Activated CD4-positive, alpha-beta T cell treated with anti-CD3 and anti-CD28 coated beads, Interleukin-10, Interleukin-2, amounts not matched to agents 100 ng/mL and 50 ng/mL, durations not matched to agents 16 hours and 8 hours (primary cell): ENCODE measurements at regions not wholly inside any gene's neighbourhood (a gene's known extent, or its start where the extent isn't known, plus 50 kb on each side); places are given as distances from the start of the nearest gene placed in this dataset.
"Not testable (repeated sequence)": the region's sequence is repeated elsewhere in the genome, so short reads cannot be mapped to it uniquely, and the experiment has no call there.

Experiments used
- DNase-seq: peaks from one replicate; pipeline ENCODE4 v3.0.0-alpha.2; 2020

GRCh38 chr4:174005422-174005821 lies 278.0 kb downstream of the FBXO8 start:
- DNase-seq: no peak

GRCh38 chr4:173998471-173999144 lies 284.9 kb downstream of the FBXO8 start:
- DNase-seq: no peak

GRCh38 chr4:173995779-173996178 lies 287.7 kb downstream of the FBXO8 start:
- not testable (repeated sequence) for DNase-seq

- no peak for DNase-seq
Observed at GRCh38 chr4:173991814-173992213, 291.7 kb downstream of the FBXO8 start.

GRCh38 chr4:173991316-173991715 lies 292.2 kb downstream of the FBXO8 start:
- no peak for DNase-seq

- no peak for DNase-seq
Observed at GRCh38 chr4:173990869-173991210, 292.6 kb downstream of the FBXO8 start.

- DNase-seq: peak; percentile 1
Observed at GRCh38 chr4:173990126-173990868, 293.2 kb downstream of the FBXO8 start.

GRCh38 chr4:173963523-173963922 lies 319.9 kb downstream of the FBXO8 start:
- not testable (repeated sequence) for DNase-seq

- no peak for DNase-seq
Observed at GRCh38 chr4:173960398-173960797, 323.1 kb downstream of the FBXO8 start.

GRCh38 chr4:173958445-173958844 lies 325.0 kb downstream of the FBXO8 start:
- no peak for DNase-seq

GRCh38 chr4:173943547-173943946 lies 339.9 kb downstream of the FBXO8 start:
- no peak for DNase-seq

- no peak for DNase-seq
Observed at GRCh38 chr4:173940146-173940545, 343.3 kb downstream of the FBXO8 start.

GRCh38 chr4:173937631-173938270 lies 345.7 kb downstream of the FBXO8 start:
- no peak for DNase-seq

- DNase-seq: no peak
Observed at GRCh38 chr4:173936861-173937260, 346.6 kb downstream of the FBXO8 start.

GRCh38 chr4:173935622-173936405 lies 347.7 kb downstream of the FBXO8 start:
- no peak for DNase-seq

GRCh38 chr4:173934933-173935620 lies 348.4 kb downstream of the FBXO8 start:
- DNase-seq: no peak

- DNase-seq: no peak
Observed at GRCh38 chr4:173934201-173934600, 349.3 kb downstream of the FBXO8 start.

GRCh38 chr4:173932701-173933100 lies 350.8 kb downstream of the FBXO8 start:
- DNase-seq: no peak

- no peak for DNase-seq
Observed at GRCh38 chr4:173930329-173930967, 353.0 kb downstream of the FBXO8 start.

GRCh38 chr4:173929921-173930320 lies 353.5 kb downstream of the FBXO8 start:
- DNase-seq: no peak

GRCh38 chr4:173924561-173924960 lies 358.9 kb downstream of the FBXO8 start:
- peak; percentile 29 for DNase-seq

- DNase-seq: no peak
Observed at GRCh38 chr4:173919861-173920260, 363.6 kb downstream of the FBXO8 start.
